HG03097 (cell line): ENCODE measurements at regions not wholly inside any gene's neighbourhood (a gene's known extent, or its start where the extent isn't known, plus 50 kb on each side); places are given as distances from the start of the nearest gene placed in this dataset.

Experiments used
- ATAC-seq: cut with Tn5 transposase; IDR thresholded peaks from one replicate; pipeline ENCODE4 v1.9.1; 2021; ENCODE audit not compliant: unreplicated experiment, low FRiP score

- no peak for ATAC-seq
These were observed 381.9 kb upstream of the EPHA7 start for GRCh38 chr6:93801101-93801847.

GRCh38 chr6:93799226-93799625, 379.9 kb upstream of the EPHA7 start:
- no peak for ATAC-seq

GRCh38 chr6:93794166-93794565, 374.8 kb upstream of the EPHA7 start:
- no peak for ATAC-seq

GRCh38 chr6:93792746-93793145, 373.4 kb upstream of the EPHA7 start:
- no peak for ATAC-seq

GRCh38 chr6:93790981-93791380, 371.6 kb upstream of the EPHA7 start:
- ATAC-seq, result no peak

GRCh38 chr6:93789532-93789931, 370.2 kb upstream of the EPHA7 start:
- no peak for ATAC-seq

- no peak for ATAC-seq
These were observed 368.5 kb upstream of the EPHA7 start for GRCh38 chr6:93787841-93788240.

- no peak for ATAC-seq
These were observed 367.3 kb upstream of the EPHA7 start for GRCh38 chr6:93786474-93787330.

- ATAC-seq, result no peak
These were observed 366.3 kb upstream of the EPHA7 start for GRCh38 chr6:93785694-93786030.

- no peak for ATAC-seq
These were observed 365.7 kb upstream of the EPHA7 start for GRCh38 chr6:93784794-93785693.

GRCh38 chr6:93779086-93779841, 359.9 kb upstream of the EPHA7 start:
- ATAC-seq, result no peak

- no peak for ATAC-seq
These were observed 339.8 kb upstream of the EPHA7 start for GRCh38 chr6:93759190-93759589.

- no peak for ATAC-seq
These were observed 332.6 kb upstream of the EPHA7 start for GRCh38 chr6:93751969-93752368.

GRCh38 chr6:93749930-93750329, 330.6 kb upstream of the EPHA7 start:
- ATAC-seq, result no peak

GRCh38 chr6:93749191-93749590, 329.8 kb upstream of the EPHA7 start:
- no peak for ATAC-seq

GRCh38 chr6:93746892-93747291, 327.5 kb upstream of the EPHA7 start:
- ATAC-seq, result no peak

GRCh38 chr6:93745306-93745705, 325.9 kb upstream of the EPHA7 start:
- no peak for ATAC-seq

- no peak for ATAC-seq
These were observed 315.7 kb upstream of the EPHA7 start for GRCh38 chr6:93735099-93735498.

- ATAC-seq, result no peak
These were observed 311.9 kb upstream of the EPHA7 start for GRCh38 chr6:93731306-93731705.

GRCh38 chr6:93728150-93728549, 308.8 kb upstream of the EPHA7 start:
- ATAC-seq, result no peak
